22Rv1 (cell line): ENCODE measurements at regions not wholly inside any gene's neighbourhood (a gene's known extent, or its start where the extent isn't known, plus 50 kb on each side); places are given as distances from the start of the nearest gene placed in this dataset.

Experiments used
- ZFX ChIP-seq: fragments of 450-650 bp; IDR thresholded peaks from 2 replicates; pipeline ENCODE4 v1.6.1; 2017; ENCODE audit warnings: antibody characterized with exemption, borderline replicate concordance
- TF ChIP-seq, protein P1 (sequence below): fragments of 450-650 bp; IDR thresholded peaks from 2 replicates; pipeline ENCODE4 v1.5.1; 2017; ENCODE audit warnings: mild to moderate bottlenecking

DNA sequence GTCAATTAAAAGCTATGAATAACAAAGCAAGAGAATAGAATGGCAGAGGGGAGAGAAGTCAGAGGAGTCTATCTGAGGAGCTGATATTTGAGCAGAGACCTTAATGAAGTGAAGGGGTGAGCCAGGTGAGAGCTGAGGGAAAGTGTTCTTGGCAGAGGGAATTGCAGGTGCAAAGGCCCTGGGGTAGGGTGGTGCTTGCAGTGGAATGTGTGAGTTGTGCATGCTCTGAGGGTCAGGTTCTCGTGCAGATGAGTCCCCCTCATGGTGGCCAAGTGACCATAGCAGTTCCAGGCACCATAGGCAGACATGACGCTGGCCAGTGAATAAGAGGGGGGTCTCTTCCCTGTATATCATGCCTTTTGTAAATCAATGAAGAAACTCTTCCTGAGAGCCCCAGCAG is 58.9 kb upstream of the ALX4 start:
- TF ChIP-seq, protein P1, sequence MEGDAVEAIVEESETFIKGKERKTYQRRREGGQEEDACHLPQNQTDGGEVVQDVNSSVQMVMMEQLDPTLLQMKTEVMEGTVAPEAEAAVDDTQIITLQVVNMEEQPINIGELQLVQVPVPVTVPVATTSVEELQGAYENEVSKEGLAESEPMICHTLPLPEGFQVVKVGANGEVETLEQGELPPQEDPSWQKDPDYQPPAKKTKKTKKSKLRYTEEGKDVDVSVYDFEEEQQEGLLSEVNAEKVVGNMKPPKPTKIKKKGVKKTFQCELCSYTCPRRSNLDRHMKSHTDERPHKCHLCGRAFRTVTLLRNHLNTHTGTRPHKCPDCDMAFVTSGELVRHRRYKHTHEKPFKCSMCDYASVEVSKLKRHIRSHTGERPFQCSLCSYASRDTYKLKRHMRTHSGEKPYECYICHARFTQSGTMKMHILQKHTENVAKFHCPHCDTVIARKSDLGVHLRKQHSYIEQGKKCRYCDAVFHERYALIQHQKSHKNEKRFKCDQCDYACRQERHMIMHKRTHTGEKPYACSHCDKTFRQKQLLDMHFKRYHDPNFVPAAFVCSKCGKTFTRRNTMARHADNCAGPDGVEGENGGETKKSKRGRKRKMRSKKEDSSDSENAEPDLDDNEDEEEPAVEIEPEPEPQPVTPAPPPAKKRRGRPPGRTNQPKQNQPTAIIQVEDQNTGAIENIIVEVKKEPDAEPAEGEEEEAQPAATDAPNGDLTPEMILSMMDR, result no peak
- no peak for TF ChIP-seq ZFX
